Stimulated activated CD8-positive, alpha-beta memory T cell treated with anti-CD3 and anti-CD28 coated beads, Interleukin-7, amount 100 ng/mL, for 48 hours (primary cell): ENCODE measurements at regions not wholly inside any gene's neighbourhood (a gene's known extent, or its start where the extent isn't known, plus 50 kb on each side); places are given as distances from the start of the nearest gene placed in this dataset.
"Not testable (repeated sequence)": the region's sequence is repeated elsewhere in the genome, so short reads cannot be mapped to it uniquely, and the experiment has no call there.

Experiments used
- DNase-seq, 2 donors: peaks; one replicate each; pipeline ENCODE4 v3.0.0-alpha.2; 2020; ENCODE audit warnings: low read depth in 1 of 2; ENCODE audit errors: extremely low read depth in 1 of 2

DNA sequence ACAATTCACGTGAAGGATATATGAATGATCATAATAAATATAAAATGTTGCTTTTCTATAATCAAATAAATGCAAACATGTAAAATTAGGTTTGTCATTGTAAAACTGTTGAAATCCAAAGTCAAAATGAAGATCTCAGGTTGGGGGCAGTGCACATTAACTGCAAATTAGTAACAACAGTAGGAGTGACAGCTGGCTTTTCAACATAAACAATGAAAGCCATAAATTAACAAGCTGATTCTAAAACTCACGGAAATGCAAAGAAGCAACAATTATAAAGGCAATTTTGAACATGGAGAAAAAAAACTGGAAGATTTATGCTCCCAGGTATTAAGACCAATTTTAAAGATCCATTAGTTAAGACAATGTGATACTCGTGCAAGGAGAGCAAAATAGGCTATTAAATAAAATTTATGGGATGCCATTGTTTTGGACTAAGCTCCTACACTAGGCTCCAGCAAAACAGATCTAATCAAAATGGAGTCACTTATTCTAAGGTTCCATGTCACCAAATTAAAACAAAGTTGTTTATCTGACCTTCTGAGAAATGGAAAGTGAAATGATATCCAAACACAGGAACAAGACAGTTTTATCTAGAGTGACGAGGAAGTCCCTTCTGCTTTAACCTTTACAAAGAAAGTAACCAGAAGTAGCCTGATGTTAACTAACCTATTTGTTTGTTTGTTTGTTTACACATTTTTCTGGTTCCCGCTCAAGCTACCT is 770.8 kb downstream of the EPHA7 start:
- DNase-seq: no peak

GRCh38 chr6:92647630-92648029 is 771.7 kb downstream of the EPHA7 start:
- DNase-seq: no peak

- not testable (repeated sequence) for DNase-seq
Measured at GRCh38 chr6:92644104-92644791, 775.1 kb downstream of the EPHA7 start.

DNA sequence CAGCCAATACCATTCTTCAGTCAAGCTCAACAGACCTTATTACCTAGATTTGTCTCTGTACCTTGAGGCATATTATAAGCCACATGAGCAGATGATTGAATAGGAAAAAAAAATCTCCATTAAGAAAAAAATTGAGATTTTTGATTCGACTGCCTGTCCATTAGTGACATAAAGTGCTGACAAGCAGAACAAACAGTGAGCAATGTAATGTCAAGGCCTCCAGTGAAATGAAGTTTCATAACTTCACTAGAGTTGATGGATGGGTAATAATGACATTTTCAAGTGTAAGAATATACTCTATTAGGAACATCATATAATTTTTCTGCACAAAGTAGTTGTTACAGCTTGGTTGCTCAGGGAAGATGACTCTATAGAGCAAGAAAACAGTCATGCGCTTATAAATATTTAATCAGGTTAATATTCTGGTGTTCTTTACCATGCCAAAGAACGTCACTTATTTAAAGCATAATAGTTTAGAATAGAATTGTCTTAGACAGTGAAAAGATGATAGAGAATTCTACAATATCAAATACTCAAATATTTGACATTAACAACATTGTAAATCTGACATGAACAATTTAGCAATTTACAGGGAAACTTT is 783.7 kb downstream of the EPHA7 start:
- DNase-seq: no peak

DNA sequence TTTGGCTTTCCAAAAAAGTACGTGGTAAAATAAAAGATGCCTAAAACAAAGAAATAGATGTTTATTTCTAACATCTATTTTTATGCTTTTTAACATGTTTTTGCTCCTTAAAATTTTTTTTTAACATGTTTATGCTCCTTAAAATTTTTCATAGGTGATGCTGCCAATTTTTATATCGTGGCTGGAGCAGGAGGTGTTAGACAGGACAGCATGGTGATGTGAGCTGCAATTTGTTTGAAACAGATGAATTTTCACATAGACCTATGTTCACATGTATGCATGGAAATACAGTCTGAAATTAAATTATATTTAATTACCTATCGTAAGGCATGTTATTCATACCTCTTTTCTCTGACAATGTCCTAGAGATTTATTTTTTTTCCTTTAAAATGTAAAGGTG is 784.8 kb downstream of the EPHA7 start:
- no peak for DNase-seq

DNA sequence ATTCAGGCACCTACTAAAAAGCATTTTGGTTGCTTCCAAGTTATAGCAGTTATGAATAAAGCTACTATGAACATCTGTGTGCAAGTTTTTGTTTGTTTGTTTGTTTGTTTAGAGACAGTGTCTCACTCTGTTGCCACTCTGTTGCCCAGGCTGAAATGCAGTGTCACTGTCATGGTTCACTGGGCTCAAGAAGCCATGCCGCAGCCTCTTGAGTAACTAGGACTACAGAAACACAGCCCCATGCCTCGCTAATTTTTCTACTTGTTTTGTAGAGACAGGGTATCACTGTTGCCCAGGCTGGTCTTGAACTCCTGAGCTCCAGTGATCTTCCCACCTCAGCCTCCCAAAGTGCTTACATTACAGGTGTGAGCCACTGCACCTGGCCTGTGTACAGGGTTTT is 795.9 kb downstream of the EPHA7 start:
- no peak for DNase-seq

DNA sequence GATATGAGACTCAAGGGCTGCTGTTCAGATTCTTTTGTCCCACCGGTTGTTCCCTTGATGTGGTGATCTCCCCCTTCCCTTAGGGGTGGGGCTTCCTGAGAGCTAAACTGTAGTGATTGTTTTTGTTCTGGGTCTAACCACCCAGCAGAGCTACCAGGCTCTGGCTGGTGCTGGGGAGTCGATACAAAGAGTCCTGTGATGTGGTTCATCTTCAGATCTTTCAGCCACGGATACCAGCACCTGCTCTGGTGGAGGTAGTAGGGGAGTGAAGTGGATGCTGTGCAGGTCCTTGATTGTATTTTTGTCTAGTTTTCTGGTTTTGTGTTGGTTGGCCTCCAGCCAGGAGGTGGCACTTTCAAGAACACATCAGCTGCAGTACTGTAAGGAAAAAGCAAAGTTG is 801.6 kb downstream of the EPHA7 start:
- DNase-seq: no peak

- DNase-seq: no peak
Measured at GRCh38 chr6:92608751-92609150, 810.6 kb downstream of the EPHA7 start.

DNA sequence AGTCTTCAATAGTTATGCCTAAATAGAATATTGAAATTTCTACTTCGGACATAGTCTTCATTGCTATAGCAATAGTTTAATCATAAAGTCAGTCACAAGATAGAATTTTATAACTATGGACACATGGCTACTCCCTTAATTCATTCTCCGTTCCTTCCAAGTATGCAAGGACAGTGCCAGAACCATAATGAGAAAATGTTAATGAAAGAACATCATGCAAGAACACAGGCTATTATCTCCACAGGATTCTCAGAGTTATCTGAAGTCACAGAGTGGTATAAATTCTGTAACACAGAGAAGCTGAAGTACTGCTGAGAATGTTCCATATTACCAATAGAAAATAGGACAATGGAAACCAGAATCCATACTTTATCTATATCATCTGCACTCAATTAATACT is 826.2 kb downstream of the EPHA7 start:
- DNase-seq: no peak

- DNase-seq: no peak
Measured at GRCh38 chr6:92589996-92590395, 829.4 kb downstream of the EPHA7 start.

GRCh38 chr6:92588148-92588547 is 831.2 kb downstream of the EPHA7 start:
- DNase-seq: no peak

DNA sequence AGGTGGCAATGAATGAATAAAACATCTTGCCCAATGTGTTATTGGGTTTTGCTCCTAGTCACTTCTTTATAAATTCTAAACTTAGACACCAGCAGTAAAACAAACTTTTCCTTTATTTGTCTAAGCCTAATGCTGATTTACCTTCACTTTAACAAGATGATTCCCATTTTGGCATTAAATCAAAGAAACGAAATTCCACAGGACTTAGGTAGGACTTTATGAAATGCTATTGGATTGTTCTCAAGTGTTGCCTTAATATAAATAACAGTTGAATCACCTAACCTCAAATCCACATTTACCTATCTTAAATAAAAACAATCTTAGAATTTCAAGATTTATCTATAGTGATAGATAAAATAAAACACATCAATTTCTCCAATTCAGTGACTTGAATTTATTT is 831.8 kb downstream of the EPHA7 start:
- no peak for DNase-seq

DNA sequence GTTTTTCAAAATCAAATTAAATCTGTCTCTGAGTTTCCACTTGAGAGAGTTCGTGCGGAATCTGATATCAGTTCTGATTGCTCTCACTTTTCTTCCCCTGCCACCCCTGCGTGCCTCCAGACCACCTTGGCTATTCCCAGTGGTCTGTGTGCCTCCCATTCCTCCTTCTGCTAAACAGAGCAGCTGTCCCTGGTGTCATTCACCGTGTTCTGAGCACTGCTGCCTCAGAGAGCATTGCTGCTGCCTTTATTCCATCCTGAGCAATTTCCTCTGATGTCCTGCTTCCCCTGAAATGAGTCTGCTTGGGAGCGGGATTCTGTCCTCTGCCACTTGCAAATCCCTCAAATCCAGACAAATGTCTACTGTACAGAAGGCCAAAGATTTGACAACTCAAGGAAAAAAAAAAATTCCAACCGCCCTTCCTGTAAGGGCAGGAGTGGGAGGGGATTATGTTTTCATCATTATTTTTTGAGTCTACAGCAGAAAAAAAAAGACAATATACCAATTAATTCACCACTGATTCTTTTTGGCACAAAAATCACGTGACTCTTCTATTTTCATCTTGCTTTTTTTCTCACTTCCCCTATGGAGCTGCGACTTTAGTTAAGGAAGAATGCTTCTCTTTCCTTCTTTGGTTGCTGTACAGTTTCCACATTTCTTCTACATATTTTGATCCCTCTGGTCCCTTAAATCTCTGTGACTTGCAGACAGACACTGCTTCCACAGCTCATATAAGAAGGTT is 833.0 kb downstream of the EPHA7 start:
- DNase-seq: no peak

DNA sequence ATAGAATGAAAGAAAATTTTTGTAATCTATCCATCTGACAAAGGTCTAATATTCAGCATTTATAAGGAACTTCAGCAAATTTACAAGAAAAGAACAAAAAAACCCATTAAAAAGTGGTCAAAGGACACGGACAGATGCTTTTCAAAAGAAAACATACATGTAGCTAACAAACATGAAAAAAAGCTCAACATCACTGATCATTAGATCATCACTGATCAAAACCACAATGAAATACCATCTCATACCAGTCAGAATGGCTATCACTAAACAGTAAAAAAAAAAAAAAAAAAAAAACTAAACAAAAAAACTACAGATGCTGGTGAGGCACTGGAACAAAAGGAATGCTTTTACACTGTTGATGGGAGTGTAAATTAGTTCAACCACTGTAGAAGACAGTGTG is 837.1 kb downstream of the EPHA7 start:
- DNase-seq: no peak

- no peak for DNase-seq
Measured at GRCh38 chr6:92577077-92577719, 842.2 kb downstream of the EPHA7 start.

GRCh38 chr6:92568541-92568940 is 850.8 kb downstream of the EPHA7 start:
- no peak for DNase-seq

DNA sequence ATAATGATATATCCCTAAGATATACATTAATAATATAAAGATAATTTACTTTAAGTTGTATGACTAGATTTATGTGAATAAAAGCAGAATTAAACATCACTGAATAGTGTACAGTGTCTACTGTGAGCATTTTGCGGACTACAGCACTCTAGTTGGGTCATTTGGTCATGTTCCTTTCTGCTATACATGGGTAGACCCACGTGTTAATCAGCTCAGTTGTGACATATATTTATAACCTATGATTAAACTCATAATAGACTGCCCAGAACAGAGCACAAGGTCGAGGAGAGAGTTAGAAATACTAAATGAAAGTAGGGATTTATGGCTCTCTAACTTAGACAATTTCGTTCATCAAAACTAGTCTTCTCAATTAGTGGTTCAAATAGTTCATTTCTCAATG is 852.7 kb downstream of the EPHA7 start:
- DNase-seq: no peak

DNA sequence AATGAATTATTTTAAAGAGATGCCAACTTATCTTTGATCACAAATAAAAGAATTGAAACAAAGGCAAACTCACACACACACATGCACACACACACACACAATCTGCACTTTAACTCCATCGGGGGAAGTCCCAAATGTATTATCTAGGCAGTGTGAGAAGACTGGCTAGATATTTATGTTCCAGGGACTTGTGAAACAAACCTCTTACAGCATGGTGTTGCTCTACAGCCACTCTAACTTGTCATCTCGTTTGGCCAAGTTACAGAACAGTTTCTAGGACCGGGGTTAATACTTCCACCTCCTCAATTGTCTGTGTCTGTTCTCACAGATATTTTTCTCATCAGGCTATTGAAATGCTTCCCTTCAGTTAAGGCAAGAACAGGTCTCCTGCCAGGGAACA is 855.0 kb downstream of the EPHA7 start:
- DNase-seq: no peak

- DNase-seq: no peak
Measured at GRCh38 chr6:92559611-92560010, 859.7 kb downstream of the EPHA7 start.

- no peak for DNase-seq
Measured at GRCh38 chr6:92559003-92559402, 860.4 kb downstream of the EPHA7 start.

- no peak for DNase-seq
Measured at GRCh38 chr6:92550501-92550900, 868.9 kb downstream of the EPHA7 start.
